Ovary (tissue), 7 donors: ENCODE measurements at regions not wholly inside any gene's neighbourhood (a gene's known extent, or its start where the extent isn't known, plus 50 kb on each side); places are given as distances from the start of the nearest gene placed in this dataset.

Experiments used
- DNase-seq, 5 donors: peaks; one replicate each; pipeline ENCODE4 v3.0.0-alpha.2; 2019 to 2020
- H3K27ac ChIP-seq, 2 donors: fragments of 200-600 bp; one replicate each; pipeline versions ENCODE4 v1.5.1 to v1.8.0; 2019 to 2022
- H3K27me3 ChIP-seq: fragments of 200-600 bp; one replicate; pipeline ENCODE4 v1.8.0; 2022
- H3K36me3 ChIP-seq: fragments of 200-600 bp; sonication (generic); one replicate; pipeline ENCODE4 v1.5.1; 2019
- H3K4me1 ChIP-seq: one replicate; pipeline ENCODE4 v1.8.1; 2013; ENCODE audit warnings: mild to moderate bottlenecking, moderate library complexity; ENCODE audit not compliant: insufficient read depth
- H3K4me3 ChIP-seq: fragments of 200-600 bp; sonication (generic); one replicate; pipeline ENCODE4 v1.5.1; 2017
- H3K9me3 ChIP-seq, 2 donors: fragments of 200-600 bp in 1 of 2; sonication (generic) in 1 of 2; one replicate each; pipeline versions ENCODE4 v1.5.1 to v1.8.1; 2013 to 2019; ENCODE audit warnings: mild to moderate bottlenecking in 1 of 2, moderate library complexity in 1 of 2
- CTCF ChIP-seq, 3 donors: fragments of 450-650 bp in 2 of 3; fragments of 200-600 bp in 1 of 3; IDR thresholded peaks; one replicate each; pipeline versions ENCODE4 v1.5.1 to v1.8.0; 2016 to 2022; ENCODE audit warnings: antibody characterized with exemption in 3 of 3, mild to moderate bottlenecking in 1 of 3
- EP300 ChIP-seq: sonication (generic); formaldehyde crosslinking; IDR thresholded peaks from one replicate; pipeline ENCODE4 v1.6.1; 2017; ENCODE audit warnings: antibody characterized with exemption
- POLR2A ChIP-seq: fragments of 450-650 bp; IDR thresholded peaks from one replicate; pipeline ENCODE4 v1.6.1; 2017; ENCODE audit warnings: antibody characterized with exemption, mild to moderate bottlenecking, moderate library complexity
- WGBS, 3 donors: extraction: QIAGEN DNeasy Blood & Tissue Kit in 1 of 3; methylation state at CpG; one replicate each; pipeline versions ENCODE4 v1.1.5 to v1.1.7; 2013 to 2017; 5-methylcytosine and 5-hydroxymethylcytosine counted together
- intact Hi-C, 4 donors: fragments of 100-400 bp; cut with DNase I; formaldehyde crosslinking; loops; one replicate each; pipeline versions ENCODE4 v1.11.0 to v1.15.1; 2022 to 2023
- donor health status: DM: no; HTN: no; CAD: no; lungs with moderate emphysema.
- donor health status: DM: no; HTN: no; CAD: no.
- donor health status: Bipolar disorder and iron deficiency.
- donor health status: DM: no; HTN: no; CAD: no.
- donor health status: DM: yes; HTN: yes; CAD: no.

- H3K9me3 ChIP-seq: no peaks in the 10 kb centered on the region
- TF ChIP-seq EP300: no peak
- TF ChIP-seq POLR2A: no peak
- TF ChIP-seq CTCF (IDR thresholded peaks at IDR 0.05): no peak
- intact Hi-C loops: no loop called here
- H3K36me3 ChIP-seq: no peaks in the 10 kb centered on the region
- no peaks in the 10 kb centered on the region for H3K4me1 ChIP-seq
- no peak overlapping the region for H3K4me3 ChIP-seq
- H3K27ac ChIP-seq: no peak overlapping the region
- no peaks in the 10 kb centered on the region for H3K27me3 ChIP-seq
- no peak for DNase-seq
- WGBS, 3 donors: 75 to 86% (median 80%) methylated on average over 3 of the region's 3 CpGs
Observed at GRCh38 chr5:117649821-117650220, 1075.2 kb upstream of the SEMA6A start.

GRCh38 chr5:117645400-117645799 is 1070.8 kb upstream of the SEMA6A start:
- no peak for DNase-seq
- no peaks in the 10 kb centered on the region for H3K9me3 ChIP-seq
- H3K4me3 ChIP-seq: no peak overlapping the region
- no peaks in the 10 kb centered on the region for H3K36me3 ChIP-seq
- H3K27ac ChIP-seq: no peak overlapping the region
- no peaks in the 10 kb centered on the region for H3K27me3 ChIP-seq
- no peaks in the 10 kb centered on the region for H3K4me1 ChIP-seq
- intact Hi-C loops: no loop called here
- TF ChIP-seq POLR2A (no peak), EP300 (no peak), CTCF (IDR thresholded peaks at IDR 0.05) (no peak)

- Histone ChIP-seq H3K36me3 (no peaks in the 10 kb centered on the region), H3K9me3 (no peaks in the 10 kb centered on the region), H3K4me3 (no peak overlapping the region), H3K27ac (no peak overlapping the region), H3K4me1 (no peaks in the 10 kb centered on the region), H3K27me3 (no peaks in the 10 kb centered on the region)
- DNase-seq: no peak
- intact Hi-C loops: no loop called here
- TF ChIP-seq EP300: no peak
- no peak for TF ChIP-seq CTCF (IDR thresholded peaks at IDR 0.05)
- TF ChIP-seq POLR2A: no peak
- 76 to 98% (median 90%) methylated on average over 2 of the region's 2 CpGs for WGBS, 3 donors
Observed at GRCh38 chr5:117638581-117638980, 1064.0 kb upstream of the SEMA6A start.

GRCh38 chr5:117633093-117633492 is 1058.5 kb upstream of the SEMA6A start:
- Histone ChIP-seq H3K9me3 (no peaks in the 10 kb centered on the region), H3K27ac (no peak overlapping the region), H3K27me3 (no peaks in the 10 kb centered on the region), H3K36me3 (no peaks in the 10 kb centered on the region), H3K4me3 (no peak overlapping the region), H3K4me1 (no peaks in the 10 kb centered on the region)
- intact Hi-C loops: no loop called here
- WGBS, 3 donors: 89 to 91% (median 89%) methylated on average over 5 of the region's 5 CpGs
- no peak for DNase-seq
- TF ChIP-seq POLR2A: no peak
- TF ChIP-seq EP300: no peak
- TF ChIP-seq CTCF (IDR thresholded peaks at IDR 0.05): no peak

- WGBS, 3 donors: 88 to 94% (median 91%) methylated on average over 3 of the region's 3 CpGs
- H3K4me3 ChIP-seq: no peak overlapping the region
- intact Hi-C loops: no loop called here
- TF ChIP-seq POLR2A (no peak), EP300 (no peak), CTCF (IDR thresholded peaks at IDR 0.05) (no peak)
- no peaks in the 10 kb centered on the region for H3K9me3 ChIP-seq
- no peaks in the 10 kb centered on the region for H3K27me3 ChIP-seq
- no peak overlapping the region for H3K27ac ChIP-seq
- no peaks in the 10 kb centered on the region for H3K4me1 ChIP-seq
- H3K36me3 ChIP-seq: no peaks in the 10 kb centered on the region
- DNase-seq: no peak
Observed at GRCh38 chr5:117624201-117624600, 1049.6 kb upstream of the SEMA6A start.
